ENCODE measurements at regions not wholly inside any gene's neighbourhood (a gene's known extent, or its start where the extent isn't known, plus 50 kb on each side); places are given as distances from the start of the nearest gene placed in this dataset.
A peak's percentile ranks its signal among the peaks of the same experiment; 100 is the strongest.

DNA sequence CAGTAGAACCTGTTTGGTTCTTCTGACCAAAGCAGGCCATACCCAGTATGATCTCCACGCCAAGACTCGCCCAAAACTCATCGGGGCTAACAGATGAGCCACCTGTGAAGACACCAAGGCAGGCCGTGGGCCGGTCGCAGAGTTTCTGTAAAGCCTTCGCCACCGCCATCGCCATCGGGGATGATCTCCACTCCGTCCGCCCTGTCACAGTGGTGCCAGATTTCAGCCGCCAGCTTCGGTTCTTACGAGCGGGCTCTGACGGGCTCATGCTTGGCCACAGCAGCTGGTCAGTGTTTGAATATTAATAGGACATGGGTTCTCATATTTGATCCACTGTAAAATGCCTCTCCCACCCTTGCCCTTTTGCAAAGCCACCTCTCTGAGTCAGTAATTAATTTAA is 113.2 kb upstream of the TMEM132D start:
- DNase-seq (ENCODE audit: low read depth in 2 of 2, low spot score in 1 of 2) = no peak

DNA sequence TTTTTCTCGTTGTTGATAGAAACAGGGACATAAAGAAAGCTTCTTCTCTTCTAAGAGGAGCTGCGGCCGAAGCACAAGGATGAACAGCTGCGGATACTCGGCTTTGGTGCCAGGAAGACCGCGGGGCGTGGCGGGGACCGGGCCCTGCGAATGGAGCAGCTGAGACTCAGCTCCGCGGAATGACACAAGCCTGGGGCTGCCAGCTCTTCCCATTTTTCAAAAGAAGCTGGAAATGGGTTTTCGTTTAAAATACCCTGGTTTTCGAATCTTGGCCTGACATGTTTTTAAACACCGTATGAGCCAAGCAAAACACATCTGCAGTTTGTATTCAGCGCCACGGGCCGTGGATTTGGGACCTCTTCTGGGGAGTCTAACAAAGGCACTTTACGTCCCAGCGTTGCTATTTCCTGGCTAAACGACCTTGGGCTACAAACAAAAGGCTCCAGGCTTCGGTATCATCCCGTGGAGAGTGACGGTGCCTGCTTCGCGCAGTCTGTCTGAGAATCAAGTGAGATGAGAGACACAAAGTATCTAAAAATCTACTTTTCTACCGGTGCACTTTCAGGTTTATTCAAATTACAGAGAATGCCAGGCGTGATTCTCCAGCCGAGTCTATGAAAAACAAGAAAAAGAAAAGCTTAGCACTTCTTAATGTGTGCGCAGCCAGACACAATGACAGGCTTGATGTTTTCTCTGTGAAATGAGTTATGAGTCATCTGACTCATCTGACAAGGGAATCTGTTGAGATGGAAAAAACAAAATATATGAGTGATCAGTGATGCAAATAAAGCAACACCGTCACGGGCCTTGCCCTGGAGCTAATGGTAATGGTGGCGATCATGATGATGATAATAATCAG is 114.0 kb upstream of the TMEM132D start:
- no peak for DNase-seq (ENCODE audit: low read depth in 2 of 2, low spot score in 1 of 2)

GRCh38 chr12:130018614-130019013 is 114.8 kb upstream of the TMEM132D start:
- no peak for DNase-seq (ENCODE audit: low read depth in 2 of 2, low spot score in 1 of 2)

- DNase-seq (ENCODE audit: low read depth in 2 of 2, low spot score in 1 of 2) = no peak
Measured at GRCh38 chr12:130026608-130027176, 122.9 kb upstream of the TMEM132D start.

DNA sequence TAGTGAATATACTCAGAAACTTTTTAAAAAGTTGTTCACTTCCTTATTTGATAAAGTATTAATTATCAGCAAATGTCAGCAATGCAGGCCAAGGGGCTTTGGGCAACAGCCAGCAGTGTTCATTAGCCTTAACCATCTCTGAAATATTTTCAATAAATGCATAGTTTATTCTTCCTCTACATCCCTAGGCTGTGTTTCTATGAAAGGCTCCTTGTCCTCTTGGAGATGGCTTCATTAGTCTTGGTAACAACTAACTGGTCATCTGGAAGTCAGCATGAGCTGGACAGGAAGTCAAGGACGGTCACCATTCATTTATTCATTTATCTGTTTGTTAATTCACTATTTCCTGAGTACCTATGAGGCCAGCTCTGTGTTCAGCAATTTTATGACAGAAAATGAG is 124.0 kb upstream of the TMEM132D start:
- no peak for DNase-seq (ENCODE audit: low read depth in 2 of 2, low spot score in 1 of 2)

DNA sequence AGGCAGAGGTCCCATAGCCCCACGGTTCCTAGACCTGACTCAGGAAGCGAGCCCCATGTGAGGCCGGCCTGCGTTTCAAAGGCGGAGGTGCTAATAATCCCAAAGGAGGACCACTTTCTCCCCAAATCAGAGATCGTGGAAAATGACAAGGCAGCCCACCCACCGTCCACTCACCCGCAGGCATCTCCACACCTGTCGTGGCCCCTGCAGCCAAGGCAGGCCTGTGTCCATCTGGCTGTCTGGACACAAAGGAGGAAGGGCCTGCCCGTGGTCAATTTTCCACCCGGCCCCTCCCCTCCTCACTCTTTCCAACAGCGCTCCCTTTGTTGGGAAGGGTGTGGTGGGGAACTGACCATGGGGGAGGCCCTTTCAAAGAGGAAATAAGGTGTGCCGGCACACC is 125.3 kb upstream of the TMEM132D start:
- DNase-seq (ENCODE audit: low read depth in 2 of 2, low spot score in 1 of 2) = no peak

- no peak for DNase-seq (ENCODE audit: low read depth in 2 of 2, low spot score in 1 of 2)
Measured at GRCh38 chr12:130031041-130031440, 127.2 kb upstream of the TMEM132D start.

- peak in 1 of 2 donors; percentile 46 for DNase-seq (ENCODE audit: low read depth in 2 of 2, low spot score in 1 of 2)
Measured at GRCh38 chr12:130031571-130032189, 127.9 kb upstream of the TMEM132D start.

DNA sequence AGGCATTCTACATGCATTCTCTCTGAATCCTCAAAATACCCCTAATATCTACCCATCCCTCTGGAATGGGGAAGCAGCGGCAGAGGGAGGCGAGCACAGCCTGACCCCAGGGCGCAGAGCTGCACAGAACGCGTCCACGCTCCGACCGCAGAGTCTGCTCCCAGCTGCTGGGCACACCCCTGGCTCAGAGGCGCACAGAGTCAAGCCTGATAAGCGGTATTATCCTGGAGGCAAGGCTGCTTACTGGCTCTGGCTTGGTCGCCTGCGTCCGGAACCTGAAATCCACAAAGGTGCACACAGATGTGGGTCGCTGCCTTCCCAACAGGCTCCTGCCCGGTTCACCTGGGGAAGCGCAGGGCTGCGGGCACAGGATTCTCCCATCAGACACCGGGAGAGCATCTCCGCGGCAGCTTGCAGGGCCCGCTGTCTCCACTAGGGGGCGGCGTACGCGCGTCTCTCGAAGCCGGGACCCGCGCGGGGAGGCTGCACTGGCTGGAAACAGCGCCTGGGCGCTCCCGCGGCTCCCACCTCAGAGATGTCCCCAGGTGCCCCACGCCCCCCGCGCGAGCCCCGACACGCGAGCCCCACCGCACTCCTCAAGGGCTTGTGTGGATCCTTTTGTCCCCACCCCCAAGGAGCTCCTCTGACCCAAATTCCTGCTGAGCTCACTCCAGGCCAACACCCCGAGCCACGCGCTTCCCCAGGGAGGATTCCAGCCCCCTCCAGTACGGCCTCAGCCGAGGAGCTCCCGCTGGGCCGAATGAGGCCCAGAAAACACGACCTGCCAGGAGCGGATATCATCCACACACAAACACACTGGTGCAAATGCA is 120.1 kb upstream of the FZD10 start:
- DNase-seq (ENCODE audit: low read depth in 2 of 2, low spot score in 1 of 2) = no peak

DNA sequence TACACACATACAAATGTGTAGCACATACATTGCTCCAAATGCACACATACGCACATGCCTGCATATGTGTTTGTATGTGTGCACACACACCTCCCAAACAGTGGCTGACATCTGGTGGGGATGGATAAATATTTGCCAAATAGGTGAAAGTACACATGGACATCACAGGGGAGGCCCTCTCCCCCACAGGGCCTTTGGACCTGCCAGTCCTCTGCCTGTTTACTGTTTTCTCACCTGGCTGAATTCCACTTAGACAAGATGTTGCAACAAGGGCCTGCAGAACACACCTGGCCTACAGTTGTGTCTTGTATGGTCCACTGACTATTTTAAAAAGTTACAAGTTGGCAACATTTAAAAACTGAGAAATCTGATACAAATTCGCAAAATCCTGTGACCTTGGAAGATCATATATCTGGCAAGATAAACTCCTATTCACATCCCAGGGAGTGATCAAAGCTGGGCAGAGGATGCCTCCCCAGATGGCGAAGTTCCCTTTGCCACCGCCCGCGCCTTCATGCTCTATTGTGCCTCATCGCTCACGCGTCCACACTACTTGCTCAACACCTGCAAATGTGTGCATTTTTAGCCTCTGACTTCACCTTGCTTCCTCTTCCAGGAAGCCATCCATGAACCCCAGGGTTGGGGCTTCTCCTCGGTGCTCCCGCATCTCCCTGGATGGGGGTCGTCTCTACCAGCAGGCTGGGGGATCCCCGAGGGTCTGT is 118.4 kb upstream of the FZD10 start:
- no peak for DNase-seq (ENCODE audit: low read depth in 2 of 2, low spot score in 1 of 2)

DNA sequence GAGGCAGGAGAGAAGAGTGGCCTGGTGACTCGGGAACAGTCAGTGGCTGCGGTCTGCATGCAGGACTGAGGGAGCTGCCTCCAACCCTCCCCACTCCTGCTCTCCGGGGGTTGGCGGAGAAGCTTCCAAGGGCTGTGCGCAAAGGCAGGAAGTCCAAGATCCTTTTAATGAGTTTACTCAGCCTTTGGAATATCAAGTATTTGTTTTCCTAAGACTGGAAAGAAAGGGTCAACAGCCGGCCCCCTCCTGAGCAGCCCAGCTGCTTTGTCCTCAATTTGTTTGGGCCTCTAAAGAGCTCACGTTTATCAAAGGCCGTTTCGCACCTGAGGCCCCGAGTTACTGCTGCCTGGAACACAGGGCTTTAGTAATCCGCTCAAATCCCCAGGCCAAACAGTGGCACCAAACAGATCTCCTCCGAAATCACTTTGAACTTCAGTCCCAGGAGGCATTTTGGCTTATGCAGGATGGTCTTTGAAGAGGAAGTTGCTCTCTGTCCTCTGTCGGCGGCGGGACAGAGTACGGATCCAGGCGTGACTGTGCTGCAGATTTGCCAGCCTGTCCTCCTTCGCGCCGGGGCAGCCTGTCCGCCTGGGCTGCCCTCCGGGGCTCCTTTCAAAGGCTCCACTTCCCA is 117.2 kb upstream of the FZD10 start:
- DNase-seq (ENCODE audit: low read depth in 2 of 2, low spot score in 1 of 2) = no peak

- DNase-seq (ENCODE audit: low read depth in 2 of 2, low spot score in 1 of 2) = no peak
Measured at GRCh38 chr12:130049666-130050065, 112.6 kb upstream of the FZD10 start.

GRCh38 chr12:130051900-130052299 is 110.4 kb upstream of the FZD10 start:
- DNase-seq (ENCODE audit: low read depth in 2 of 2, low spot score in 1 of 2) = no peak

DNA sequence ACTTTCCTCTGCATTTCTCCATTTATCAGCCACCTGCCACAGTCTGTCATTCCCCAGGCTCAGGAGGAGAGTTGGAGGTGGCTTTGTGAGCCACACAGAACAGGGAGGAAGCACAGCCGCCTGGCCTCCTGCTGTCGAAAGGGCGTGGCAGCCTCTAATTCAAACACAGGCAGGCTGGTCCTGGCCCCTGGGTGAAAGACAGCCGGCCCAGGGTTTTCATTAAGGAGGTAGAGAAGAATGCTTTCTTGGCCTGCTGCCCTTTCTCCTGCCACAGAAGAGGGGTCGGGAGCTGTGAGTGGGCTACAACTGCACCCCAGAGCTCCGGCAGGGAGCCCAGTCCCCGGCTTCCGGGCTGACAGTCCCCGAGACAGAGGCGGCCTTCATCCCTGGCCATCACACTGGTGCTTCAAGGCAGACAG is 108.6 kb upstream of the FZD10 start:
- DNase-seq (ENCODE audit: low read depth in 2 of 2, low spot score in 1 of 2) = no peak

GRCh38 chr12:130054803-130055202 is 107.5 kb upstream of the FZD10 start:
- DNase-seq (ENCODE audit: low read depth in 2 of 2, low spot score in 1 of 2) = no peak

- no peak for DNase-seq (ENCODE audit: low read depth in 2 of 2, low spot score in 1 of 2)
Measured at GRCh38 chr12:130058926-130059472, 103.3 kb upstream of the FZD10 start.

- no peak for DNase-seq (ENCODE audit: low read depth in 2 of 2, low spot score in 1 of 2)
Measured at GRCh38 chr12:130063866-130064265, 98.4 kb upstream of the FZD10 start.

DNA sequence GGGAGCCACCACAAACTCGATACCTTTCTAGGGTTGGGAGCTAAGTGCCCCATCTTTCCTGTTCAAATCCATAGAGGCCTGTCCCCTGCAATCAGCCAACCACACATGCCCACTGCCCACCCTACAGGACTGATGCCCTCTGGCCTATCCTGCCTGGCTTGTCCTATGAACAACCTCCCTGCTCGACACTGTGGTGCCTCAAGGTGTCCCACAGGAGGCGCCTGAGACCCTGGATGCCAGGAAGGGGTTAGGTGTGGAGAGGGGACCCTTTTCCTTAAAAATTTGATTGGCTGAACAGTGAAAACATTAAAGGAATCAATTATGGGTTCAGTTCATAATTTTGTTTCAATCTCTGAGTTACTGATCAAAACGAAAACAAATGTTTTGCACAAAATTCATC is 97.3 kb upstream of the FZD10 start:
- DNase-seq (ENCODE audit: low read depth in 2 of 2, low spot score in 1 of 2) = no peak

DNA sequence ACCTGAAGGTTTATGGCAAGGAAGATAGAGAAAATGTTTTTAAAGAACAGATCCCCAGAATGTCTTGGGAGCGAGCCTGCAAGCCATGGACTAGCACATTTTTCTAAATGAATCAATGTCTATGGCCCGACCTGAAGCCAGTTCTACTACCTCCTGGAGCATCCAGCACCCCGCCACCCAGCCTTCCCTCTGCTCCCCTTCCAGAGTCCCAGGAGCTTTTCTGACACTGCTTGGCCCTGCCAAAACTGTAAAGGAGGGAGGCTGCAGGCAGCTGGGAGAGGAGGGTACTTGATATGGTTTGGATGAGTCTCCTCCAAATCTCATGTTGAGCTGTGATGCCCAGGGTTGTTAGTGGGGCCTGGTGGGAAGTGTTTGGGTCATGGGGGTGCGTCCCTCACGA is 95.5 kb upstream of the FZD10 start:
- no peak for DNase-seq (ENCODE audit: low read depth in 2 of 2, low spot score in 1 of 2)

DNA sequence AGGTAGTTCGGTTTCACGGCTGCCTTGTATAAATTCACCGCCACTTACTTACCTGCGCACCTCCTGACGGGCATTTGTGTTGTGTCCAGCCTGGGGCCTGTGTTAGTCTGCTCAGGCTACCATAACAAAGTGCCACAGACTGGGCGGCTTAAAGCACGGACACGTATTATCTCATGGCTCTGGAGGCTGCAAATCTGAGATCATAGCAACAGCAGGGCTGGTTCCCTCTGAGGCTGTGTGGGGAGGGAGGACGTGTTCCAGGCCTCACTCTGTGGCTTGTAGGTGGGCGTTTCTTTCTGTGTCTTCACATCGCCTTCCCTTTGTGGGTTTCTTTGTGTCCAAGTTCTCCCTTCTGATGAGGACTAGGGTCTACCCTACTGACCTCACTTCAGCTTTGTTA is 93.5 kb upstream of the FZD10 start:
- DNase-seq (ENCODE audit: low read depth in 2 of 2, low spot score in 1 of 2) = no peak

Measured in stimulated activated CD8-positive, alpha-beta memory T cell treated with anti-CD3 and anti-CD28 coated beads, Interleukin-4, amount 100 ng/mL, for 4 hours (primary cell).